Smooth muscle cell (in vitro differentiated cells): ENCODE measurements at regions not wholly inside any gene's neighbourhood (a gene's known extent, or its start where the extent isn't known, plus 50 kb on each side); places are given as distances from the start of the nearest gene placed in this dataset.

ENCODE experiments used
- DNase-seq: peaks from one replicate; lab custom pipeline; 2025; ENCODE audit not compliant: unreplicated experiment; lab: John Stamatoyannopoulos, UW
- H2AFZ ChIP-seq: fragments of 200-600 bp; sonication (generic); 2 replicates; pipeline ENCODE4 v1.6.0; 2016; ENCODE audit warnings: antibody characterized with exemption, low read depth, mild to moderate bottlenecking
- H3F3A ChIP-seq: fragments of 200-600 bp; sonication (generic); 2 replicates; pipeline ENCODE4 v1.6.0; 2017; ENCODE audit warnings: antibody characterized with exemption, low read depth
- H3K27ac ChIP-seq: fragments of 200-600 bp; sonication (generic); 2 replicates; pipeline ENCODE4 v1.5.1; 2016; ENCODE audit warnings: low read depth, mild to moderate bottlenecking
- H3K27me3 ChIP-seq: fragments of 200-600 bp; sonication (generic); 2 replicates; pipeline ENCODE4 v1.6.1; 2016; ENCODE audit warnings: low read depth, mild to moderate bottlenecking
- H3K36me3 ChIP-seq: fragments of 200-600 bp; sonication (generic); 2 replicates; pipeline ENCODE4 v1.5.1; 2016; ENCODE audit warnings: low read depth
- H3K4me1 ChIP-seq: fragments of 200-600 bp; sonication (generic); 2 replicates; pipeline ENCODE4 v1.5.1; 2016; ENCODE audit warnings: low read depth
- H3K4me2 ChIP-seq: fragments of 200-600 bp; sonication (generic); 2 replicates; pipeline ENCODE4 v1.6.0; 2016; ENCODE audit warnings: mild to moderate bottlenecking
- H3K4me3 ChIP-seq: fragments of 200-600 bp; sonication (generic); 2 replicates; pipeline ENCODE4 v1.5.1; 2016; ENCODE audit warnings: mild to moderate bottlenecking
- H3K79me2 ChIP-seq: fragments of 200-600 bp; sonication (generic); 2 replicates; pipeline ENCODE4 v1.6.0; 2016; ENCODE audit warnings: low read depth, mild to moderate bottlenecking
- H3K9ac ChIP-seq: fragments of 200-600 bp; sonication (generic); 2 replicates; pipeline ENCODE4 v1.6.0; 2016; ENCODE audit warnings: low read depth
- H3K9me3 ChIP-seq: fragments of 200-600 bp; sonication (generic); replicated peaks from 2 replicates; pipeline ENCODE4 v1.5.1; 2016; ENCODE audit warnings: low read depth
- H4K20me1 ChIP-seq: fragments of 200-600 bp; sonication (generic); 2 replicates; pipeline ENCODE4 v1.6.0; 2016; ENCODE audit warnings: low read depth
- WGBS: methylation state at CpG from one replicate; pipeline ENCODE4 v1.1.7; 2016; ENCODE audit warnings: low lambda C conversion rate; 5-methylcytosine and 5-hydroxymethylcytosine counted together
- TF ChIP-seq, protein P1 (sequence below): fragments of 200-600 bp; sonication (generic); IDR thresholded peaks from 2 replicates; pipeline ENCODE4 v1.5.1; 2017; ENCODE audit warnings: borderline replicate concordance, mild to moderate bottlenecking, antibody characterized with exemption; ENCODE audit not compliant: insufficient read depth, poor library complexity, severe bottlenecking

DNA sequence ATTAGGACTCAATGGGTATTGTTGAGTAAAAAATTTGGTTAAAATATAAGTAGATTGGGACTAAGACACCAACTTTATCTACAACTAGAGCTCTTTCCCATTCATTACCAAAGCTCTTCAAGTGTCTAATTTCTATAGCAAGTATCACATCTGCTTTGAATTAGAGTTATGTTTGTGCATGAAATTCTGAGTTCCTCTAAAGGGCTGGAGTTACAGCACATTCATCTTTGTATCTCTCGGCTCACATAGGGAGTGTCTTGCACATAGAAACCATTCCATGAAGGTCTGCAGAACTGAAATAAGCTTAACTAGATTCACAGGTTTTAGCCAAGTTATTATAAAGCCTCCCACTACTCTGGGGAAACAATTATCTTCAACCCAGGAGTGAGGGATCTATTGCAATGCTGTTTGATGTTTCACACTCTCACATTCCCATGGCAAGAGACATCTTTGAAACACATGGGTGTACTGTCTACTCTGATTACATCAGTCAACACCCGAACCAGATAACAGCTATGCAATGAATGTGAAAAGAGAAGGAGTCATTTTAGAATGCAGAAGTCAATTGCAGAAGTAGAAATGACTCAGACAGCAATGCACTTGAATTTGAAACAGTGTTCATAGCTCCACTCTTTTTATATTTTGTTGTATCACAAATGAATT is 93.1 kb upstream of the KBTBD8 start:
- Histone ChIP-seq H3K4me2 (no peak overlapping the region), H3K4me1 (no peaks in the 10 kb centered on the region), H3K4me3 (no peak overlapping the region), H3F3A (no peaks in the 10 kb centered on the region), H3K27me3 (no peaks in the 10 kb centered on the region), H3K79me2 (no peaks in the 10 kb centered on the region), H3K9ac (no peak overlapping the region), H2AFZ (no peak overlapping the region), H3K36me3 (no peaks in the 10 kb centered on the region), H3K9me3 (peaks cover 7% of the 10 kb centered on the region), H3K27ac (no peak overlapping the region), H4K20me1 (no peaks in the 10 kb centered on the region)
- TF ChIP-seq, protein P1, sequence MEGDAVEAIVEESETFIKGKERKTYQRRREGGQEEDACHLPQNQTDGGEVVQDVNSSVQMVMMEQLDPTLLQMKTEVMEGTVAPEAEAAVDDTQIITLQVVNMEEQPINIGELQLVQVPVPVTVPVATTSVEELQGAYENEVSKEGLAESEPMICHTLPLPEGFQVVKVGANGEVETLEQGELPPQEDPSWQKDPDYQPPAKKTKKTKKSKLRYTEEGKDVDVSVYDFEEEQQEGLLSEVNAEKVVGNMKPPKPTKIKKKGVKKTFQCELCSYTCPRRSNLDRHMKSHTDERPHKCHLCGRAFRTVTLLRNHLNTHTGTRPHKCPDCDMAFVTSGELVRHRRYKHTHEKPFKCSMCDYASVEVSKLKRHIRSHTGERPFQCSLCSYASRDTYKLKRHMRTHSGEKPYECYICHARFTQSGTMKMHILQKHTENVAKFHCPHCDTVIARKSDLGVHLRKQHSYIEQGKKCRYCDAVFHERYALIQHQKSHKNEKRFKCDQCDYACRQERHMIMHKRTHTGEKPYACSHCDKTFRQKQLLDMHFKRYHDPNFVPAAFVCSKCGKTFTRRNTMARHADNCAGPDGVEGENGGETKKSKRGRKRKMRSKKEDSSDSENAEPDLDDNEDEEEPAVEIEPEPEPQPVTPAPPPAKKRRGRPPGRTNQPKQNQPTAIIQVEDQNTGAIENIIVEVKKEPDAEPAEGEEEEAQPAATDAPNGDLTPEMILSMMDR, result no peak
- 63% methylated on average over 2 of the region's 2 CpGs for WGBS
- no peak for DNase-seq

DNA sequence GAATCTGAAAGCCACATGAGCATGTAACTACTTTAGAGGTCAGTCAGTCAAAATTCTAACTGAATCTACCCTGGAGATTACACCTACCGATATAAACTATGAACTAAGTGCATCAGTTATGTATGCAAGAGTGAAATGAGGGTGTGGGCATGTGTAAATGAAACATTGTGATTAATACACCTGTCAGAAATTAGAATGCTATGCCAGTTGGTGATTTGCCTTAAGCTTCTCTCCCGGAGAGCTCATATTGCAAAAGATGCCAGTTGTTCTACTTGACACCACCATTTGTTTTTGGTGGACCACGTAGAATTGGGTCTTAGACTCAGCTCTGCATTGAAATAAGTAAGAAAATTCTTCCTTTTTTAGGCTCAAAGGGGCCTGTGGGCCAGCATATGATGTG is 91.0 kb upstream of the KBTBD8 start:
- no peaks in the 10 kb centered on the region for H3K79me2 ChIP-seq
- H3K27ac ChIP-seq, result no peak overlapping the region
- H2AFZ ChIP-seq, result no peak overlapping the region
- no peak overlapping the region for H3K4me2 ChIP-seq
- no peak for DNase-seq
- WGBS, result 95% methylated on average over 3 of the region's 3 CpGs
- no peaks in the 10 kb centered on the region for H3K27me3 ChIP-seq
- no peak overlapping the region for H3K9ac ChIP-seq
- H3K9me3 ChIP-seq, result no peaks in the 10 kb centered on the region
- TF ChIP-seq, protein P1, result no peak
- H3K4me3 ChIP-seq, result no peak overlapping the region
- no peaks in the 10 kb centered on the region for H3K4me1 ChIP-seq
- no peaks in the 10 kb centered on the region for H3K36me3 ChIP-seq
- no peaks in the 10 kb centered on the region for H3F3A ChIP-seq
- no peaks in the 10 kb centered on the region for H4K20me1 ChIP-seq

DNA sequence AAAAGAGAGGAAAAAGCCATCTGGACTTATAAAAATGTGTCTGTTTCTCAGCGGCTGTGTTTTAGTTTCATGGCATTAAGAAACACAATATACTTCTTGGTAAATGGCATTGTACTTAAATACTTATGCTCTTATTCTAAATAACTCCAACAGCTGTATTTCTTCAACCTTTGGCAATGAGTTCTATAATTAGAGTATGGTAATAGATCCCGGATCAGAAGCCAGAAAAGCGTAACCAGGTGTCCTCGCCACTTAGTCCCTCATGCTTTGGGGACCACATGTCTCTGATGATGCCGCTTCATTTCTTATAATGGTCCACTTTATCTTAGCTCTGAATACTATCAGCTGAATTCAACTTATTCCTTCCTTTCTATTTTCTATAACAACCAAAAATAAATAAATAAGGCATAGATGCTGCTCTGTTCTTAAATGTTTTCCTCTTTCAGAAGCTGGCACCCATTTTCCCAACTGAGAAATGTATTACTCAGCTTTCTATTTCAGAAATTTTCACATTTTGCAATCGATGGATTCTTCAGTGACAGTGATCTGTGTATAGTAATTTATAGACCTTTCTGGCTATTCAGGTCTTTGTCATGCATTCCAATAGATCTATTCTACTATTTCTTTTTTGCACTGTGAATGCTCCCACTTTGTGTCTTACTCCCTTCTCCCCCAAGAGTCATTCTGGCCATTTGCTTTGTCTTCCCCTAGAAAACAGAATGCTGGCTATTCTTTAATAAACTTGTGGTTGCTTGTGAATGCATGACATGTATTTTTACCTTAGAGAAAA is 87.6 kb upstream of the KBTBD8 start:
- 93% methylated on average over 6 of the region's 6 CpGs for WGBS
- Histone ChIP-seq H3F3A (no peaks in the 10 kb centered on the region), H3K9ac (no peak overlapping the region), H3K79me2 (no peaks in the 10 kb centered on the region), H4K20me1 (no peaks in the 10 kb centered on the region), H3K4me1 (no peaks in the 10 kb centered on the region), H3K4me3 (no peak overlapping the region), H2AFZ (no peak overlapping the region), H3K4me2 (no peak overlapping the region), H3K36me3 (no peaks in the 10 kb centered on the region), H3K27ac (no peak overlapping the region), H3K27me3 (no peaks in the 10 kb centered on the region), H3K9me3 (peaks cover 3% of the 10 kb centered on the region)
- no peak for DNase-seq
- TF ChIP-seq, protein P1, result no peak
